Neural cell (in vitro differentiated cells): ENCODE measurements at regions not wholly inside any gene's neighbourhood (a gene's known extent, or its start where the extent isn't known, plus 50 kb on each side); places are given as distances from the start of the nearest gene placed in this dataset.

Experiments
- H2AFZ ChIP-seq: fragments of 200-600, 300-800 bp; sonication (generic), shearing (Covaris generic); 2 replicates; pipeline ENCODE4 v1.6.0; 2014; ENCODE audit warnings: low read depth, mild to moderate bottlenecking, antibody characterized with exemption, low read length, moderate library complexity
- H3F3A ChIP-seq: fragments of 200-600 bp; shearing (Covaris generic); 2 replicates; pipeline ENCODE4 v1.6.1; 2016; ENCODE audit warnings: mild to moderate bottlenecking, moderate library complexity, mixed read lengths, antibody characterized with exemption, low read length; ENCODE audit not compliant: insufficient read depth, poor library complexity, severe bottlenecking
- H3K27ac ChIP-seq: fragments of 200-600, 300-800 bp; sonication (generic), shearing (Covaris generic); 2 replicates; pipeline ENCODE4 v1.5.1; 2014; ENCODE audit warnings: mild to moderate bottlenecking, low read length, moderate library complexity
- H3K27me3 ChIP-seq: fragments of 300-800, 200-600 bp; sonication (generic), shearing (Covaris generic); 2 replicates; pipeline ENCODE4 v1.6.0; 2014; ENCODE audit warnings: mild to moderate bottlenecking, low read depth, low read length, moderate library complexity; ENCODE audit not compliant: insufficient read depth
- H3K36me3 ChIP-seq: fragments of 300-800, 200-600 bp; sonication (generic), shearing (Covaris generic); 2 replicates; pipeline ENCODE4 v1.5.1; 2014; ENCODE audit warnings: mild to moderate bottlenecking, antibody characterized with exemption, low read length, moderate library complexity; ENCODE audit not compliant: insufficient read depth
- H3K4me2 ChIP-seq: fragments of 300-800, 200-600 bp; sonication (generic), shearing (Covaris generic); 2 replicates; pipeline ENCODE4 v1.6.0; 2014; ENCODE audit warnings: mild to moderate bottlenecking, low read length
- H3K4me3 ChIP-seq: fragments of 300-800, 200-600 bp; sonication (generic), shearing (Covaris generic); 2 replicates; pipeline ENCODE4 v1.5.1; 2014; ENCODE audit warnings: mild to moderate bottlenecking, low read length, moderate library complexity
- H3K79me2 ChIP-seq: fragments of 200-600 bp; shearing (Covaris generic); replicated peaks from 2 replicates; pipeline ENCODE4 v1.6.0; 2014; ENCODE audit warnings: mild to moderate bottlenecking, low read length, moderate library complexity; ENCODE audit not compliant: insufficient read depth
- H3K9ac ChIP-seq: fragments of 300-800, 200-600 bp; sonication (generic), shearing (Covaris generic); 2 replicates; pipeline ENCODE4 v1.6.1; 2016; ENCODE audit warnings: mild to moderate bottlenecking, low read length, mixed read lengths
- H3K9me2 ChIP-seq: fragments of 200-600 bp; shearing (Covaris generic); 2 replicates; pipeline ENCODE4 v1.6.1; 2016; ENCODE audit warnings: mild to moderate bottlenecking, low read length, mixed read lengths; ENCODE audit not compliant: insufficient read depth
- H3K9me3 ChIP-seq: fragments of 200-600, 300-800 bp; sonication (generic), shearing (Covaris generic); 2 replicates; pipeline ENCODE4 v1.6.1; 2016; ENCODE audit warnings: mild to moderate bottlenecking, mixed run types, low read length, moderate library complexity, mixed read lengths
- H4K20me1 ChIP-seq: fragments of 200-600 bp; shearing (Covaris generic); 2 replicates; pipeline ENCODE4 v1.6.1; 2016; ENCODE audit warnings: mild to moderate bottlenecking, mixed run types; ENCODE audit not compliant: insufficient read depth
- EP300 ChIP-seq: fragments of 450-650 bp; conservative IDR thresholded peaks from 2 replicates; pipeline ENCODE4 v1.6.1; 2014; ENCODE audit warnings: antibody characterized with exemption, mild to moderate bottlenecking, moderate library complexity; ENCODE audit not compliant: poor library complexity, severe bottlenecking
- EZH2 ChIP-seq: fragments of 200-600, 300-800 bp; shearing (Covaris generic), sonication (generic); IDR thresholded peaks from 2 replicates; pipeline ENCODE4 v1.6.1; 2014; ENCODE audit warnings: antibody characterized with exemption, low read length, borderline replicate concordance, mild to moderate bottlenecking; ENCODE audit not compliant: insufficient read depth, poor library complexity, severe bottlenecking
- MXI1 ChIP-seq: fragments of 450-650 bp; conservative IDR thresholded peaks from 2 replicates; pipeline ENCODE4 v1.6.1; 2014; ENCODE audit warnings: antibody characterized with exemption, mild to moderate bottlenecking; ENCODE audit not compliant: poor library complexity, severe bottlenecking
- POLR2AphosphoS5 ChIP-seq: IDR thresholded peaks from 2 replicates; pipeline ENCODE4 v1.6.1; 2012
- RAD21 ChIP-seq: fragments of 450-650 bp; conservative IDR thresholded peaks from 2 replicates; pipeline ENCODE4 v1.6.1; 2014; ENCODE audit warnings: antibody characterized with exemption, mild to moderate bottlenecking, moderate library complexity
- REST ChIP-seq: IDR thresholded peaks from 2 replicates; pipeline ENCODE4 v1.6.1; 2012; ENCODE audit warnings: borderline replicate concordance
- SMC3 ChIP-seq: fragments of 450-650 bp; conservative IDR thresholded peaks from 2 replicates; pipeline ENCODE4 v1.6.1; 2014; ENCODE audit warnings: antibody characterized with exemption, mild to moderate bottlenecking, moderate library complexity; ENCODE audit not compliant: poor library complexity
- TAF1 ChIP-seq: IDR thresholded peaks from 2 replicates; pipeline ENCODE4 v1.6.1; 2012; ENCODE audit warnings: low read depth
- TF ChIP-seq, protein P1 (sequence below): fragments of 450-650 bp; IDR thresholded peaks from 2 replicates; pipeline ENCODE4 v1.5.1; 2014; ENCODE audit warnings: antibody characterized with exemption, mild to moderate bottlenecking, moderate library complexity; ENCODE audit not compliant: poor library complexity, severe bottlenecking

GRCh38 chr5:125346316-125346715 lies 599.9 kb upstream of the ZNF608 start:
- Histone ChIP-seq H4K20me1 (no peaks in the 10 kb centered on the region), H2AFZ (no peak overlapping the region), H3K27ac (no peak overlapping the region), H3K9ac (no peak overlapping the region), H3K79me2 (no peaks in the 10 kb centered on the region), H3K4me2 (no peak overlapping the region), H3K36me3 (no peaks in the 10 kb centered on the region), H3K9me3 (no peaks in the 10 kb centered on the region), H3K9me2 (no peaks in the 10 kb centered on the region), H3F3A (peaks cover 9% of the 10 kb centered on the region), H3K4me3 (no peak overlapping the region), H3K27me3 (no peaks in the 10 kb centered on the region)
- TF ChIP-seq MXI1, result no peak
- TF ChIP-seq TAF1, result no peak
- no peak for TF ChIP-seq POLR2AphosphoS5

- Histone ChIP-seq H2AFZ (peak overlapping the region; percentile 21), H3K4me2 (peak overlapping the region; percentile 45), H3K9me3 (no peaks in the 10 kb centered on the region), H3K79me2 (no peaks in the 10 kb centered on the region), H3K9me2 (no peaks in the 10 kb centered on the region), H4K20me1 (no peaks in the 10 kb centered on the region), H3K27ac (peak overlapping the region; percentile 18), H3K27me3 (no peaks in the 10 kb centered on the region), H3K36me3 (no peaks in the 10 kb centered on the region), H3K9ac (no peak overlapping the region), H3K4me3 (peak overlapping the region; percentile 39), H3F3A (peaks cover 9% of the 10 kb centered on the region)
- TF ChIP-seq SMC3, result peak; percentile 22
- no peak for TF ChIP-seq POLR2AphosphoS5
These were observed 601.8 kb upstream of the ZNF608 start for GRCh38 chr5:125348221-125348692.

GRCh38 chr5:125348936-125349831 lies 602.7 kb upstream of the ZNF608 start:
- Histone ChIP-seq H3K9me2 (no peaks in the 10 kb centered on the region), H3K4me3 (peak overlapping the region; percentile 39), H3K4me2 (peak overlapping the region; percentile 45), H3K27ac (peak overlapping the region; percentile 18), H3F3A (peaks cover 9% of the 10 kb centered on the region), H4K20me1 (no peaks in the 10 kb centered on the region), H3K79me2 (no peaks in the 10 kb centered on the region), H3K9ac (no peak overlapping the region), H3K9me3 (no peaks in the 10 kb centered on the region), H3K27me3 (no peaks in the 10 kb centered on the region), H2AFZ (no peak overlapping the region), H3K36me3 (no peaks in the 10 kb centered on the region)
- TF ChIP-seq, protein P1, sequence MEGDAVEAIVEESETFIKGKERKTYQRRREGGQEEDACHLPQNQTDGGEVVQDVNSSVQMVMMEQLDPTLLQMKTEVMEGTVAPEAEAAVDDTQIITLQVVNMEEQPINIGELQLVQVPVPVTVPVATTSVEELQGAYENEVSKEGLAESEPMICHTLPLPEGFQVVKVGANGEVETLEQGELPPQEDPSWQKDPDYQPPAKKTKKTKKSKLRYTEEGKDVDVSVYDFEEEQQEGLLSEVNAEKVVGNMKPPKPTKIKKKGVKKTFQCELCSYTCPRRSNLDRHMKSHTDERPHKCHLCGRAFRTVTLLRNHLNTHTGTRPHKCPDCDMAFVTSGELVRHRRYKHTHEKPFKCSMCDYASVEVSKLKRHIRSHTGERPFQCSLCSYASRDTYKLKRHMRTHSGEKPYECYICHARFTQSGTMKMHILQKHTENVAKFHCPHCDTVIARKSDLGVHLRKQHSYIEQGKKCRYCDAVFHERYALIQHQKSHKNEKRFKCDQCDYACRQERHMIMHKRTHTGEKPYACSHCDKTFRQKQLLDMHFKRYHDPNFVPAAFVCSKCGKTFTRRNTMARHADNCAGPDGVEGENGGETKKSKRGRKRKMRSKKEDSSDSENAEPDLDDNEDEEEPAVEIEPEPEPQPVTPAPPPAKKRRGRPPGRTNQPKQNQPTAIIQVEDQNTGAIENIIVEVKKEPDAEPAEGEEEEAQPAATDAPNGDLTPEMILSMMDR, result no peak
- peak; percentile 40 for TF ChIP-seq RAD21
- peak; percentile 32 for TF ChIP-seq POLR2AphosphoS5
- no peak for TF ChIP-seq MXI1
- no peak for TF ChIP-seq EP300
- no peak for TF ChIP-seq TAF1
- no peak for TF ChIP-seq EZH2
- TF ChIP-seq SMC3, result no peak
- TF ChIP-seq REST, result peak; percentile 41
